Smooth muscle cell (in vitro differentiated cells): ENCODE measurements at regions not wholly inside any gene's neighbourhood (a gene's known extent, or its start where the extent isn't known, plus 50 kb on each side); places are given as distances from the start of the nearest gene placed in this dataset.
"Not testable (repeated sequence)": the region's sequence is repeated elsewhere in the genome, so short reads cannot be mapped to it uniquely, and the experiment has no call there.

ENCODE experiments used
- DNase-seq: peaks from one replicate; lab custom pipeline; 2025; ENCODE audit not compliant: unreplicated experiment; lab: John Stamatoyannopoulos, UW
- H2AFZ ChIP-seq: fragments of 200-600 bp; sonication (generic); 2 replicates; pipeline ENCODE4 v1.6.0; 2016; ENCODE audit warnings: antibody characterized with exemption, low read depth, mild to moderate bottlenecking
- H3F3A ChIP-seq: fragments of 200-600 bp; sonication (generic); 2 replicates; pipeline ENCODE4 v1.6.0; 2017; ENCODE audit warnings: antibody characterized with exemption, low read depth
- H3K27ac ChIP-seq: fragments of 200-600 bp; sonication (generic); 2 replicates; pipeline ENCODE4 v1.5.1; 2016; ENCODE audit warnings: low read depth, mild to moderate bottlenecking
- H3K27me3 ChIP-seq: fragments of 200-600 bp; sonication (generic); 2 replicates; pipeline ENCODE4 v1.6.1; 2016; ENCODE audit warnings: low read depth, mild to moderate bottlenecking
- H3K36me3 ChIP-seq: fragments of 200-600 bp; sonication (generic); 2 replicates; pipeline ENCODE4 v1.5.1; 2016; ENCODE audit warnings: low read depth
- H3K4me1 ChIP-seq: fragments of 200-600 bp; sonication (generic); 2 replicates; pipeline ENCODE4 v1.5.1; 2016; ENCODE audit warnings: low read depth
- H3K4me2 ChIP-seq: fragments of 200-600 bp; sonication (generic); 2 replicates; pipeline ENCODE4 v1.6.0; 2016; ENCODE audit warnings: mild to moderate bottlenecking
- H3K4me3 ChIP-seq: fragments of 200-600 bp; sonication (generic); 2 replicates; pipeline ENCODE4 v1.5.1; 2016; ENCODE audit warnings: mild to moderate bottlenecking
- H3K79me2 ChIP-seq: fragments of 200-600 bp; sonication (generic); 2 replicates; pipeline ENCODE4 v1.6.0; 2016; ENCODE audit warnings: low read depth, mild to moderate bottlenecking
- H3K9ac ChIP-seq: fragments of 200-600 bp; sonication (generic); 2 replicates; pipeline ENCODE4 v1.6.0; 2016; ENCODE audit warnings: low read depth
- H3K9me3 ChIP-seq: fragments of 200-600 bp; sonication (generic); replicated peaks from 2 replicates; pipeline ENCODE4 v1.5.1; 2016; ENCODE audit warnings: low read depth
- H4K20me1 ChIP-seq: fragments of 200-600 bp; sonication (generic); 2 replicates; pipeline ENCODE4 v1.6.0; 2016; ENCODE audit warnings: low read depth
- CTCF ChIP-seq: fragments of 200-600 bp; sonication (generic); IDR thresholded peaks from 2 replicates; pipeline ENCODE4 v1.5.1; 2017; ENCODE audit warnings: borderline replicate concordance, mild to moderate bottlenecking, antibody characterized with exemption; ENCODE audit not compliant: insufficient read depth, poor library complexity, severe bottlenecking
- WGBS: methylation state at CpG from one replicate; pipeline ENCODE4 v1.1.7; 2016; ENCODE audit warnings: low lambda C conversion rate; 5-methylcytosine and 5-hydroxymethylcytosine counted together

- Histone ChIP-seq H3F3A (no peaks in the 10 kb centered on the region), H3K4me3 (no peak overlapping the region), H3K27ac (no peak overlapping the region), H3K9ac (no peak overlapping the region), H3K4me2 (no peak overlapping the region), H2AFZ (no peak overlapping the region), H3K27me3 (no peaks in the 10 kb centered on the region), H3K36me3 (no peaks in the 10 kb centered on the region), H3K79me2 (no peaks in the 10 kb centered on the region), H3K4me1 (no peaks in the 10 kb centered on the region), H3K9me3 (no peaks in the 10 kb centered on the region), H4K20me1 (no peaks in the 10 kb centered on the region)
- 76% methylated on average over 8 of the region's 8 CpGs for WGBS
- DNase-seq, result no peak
- TF ChIP-seq CTCF, result no peak
Observed at GRCh38 chr4:29734343-29735213, 985.6 kb upstream of the PCDH7 start.

- H2AFZ ChIP-seq, result no peak overlapping the region
- H3K4me1 ChIP-seq, result no peaks in the 10 kb centered on the region
- 70% methylated on average over 3 of the region's 3 CpGs for WGBS
- H3K4me3 ChIP-seq, result no peak overlapping the region
- H3K4me2 ChIP-seq, result no peak overlapping the region
- H3K36me3 ChIP-seq, result no peaks in the 10 kb centered on the region
- no peak overlapping the region for H3K9ac ChIP-seq
- no peaks in the 10 kb centered on the region for H3K27me3 ChIP-seq
- no peaks in the 10 kb centered on the region for H3F3A ChIP-seq
- no peaks in the 10 kb centered on the region for H3K9me3 ChIP-seq
- no peak overlapping the region for H3K27ac ChIP-seq
- H3K79me2 ChIP-seq, result no peaks in the 10 kb centered on the region
- no peak for TF ChIP-seq CTCF
- no peaks in the 10 kb centered on the region for H4K20me1 ChIP-seq
- no peak for DNase-seq
Observed at GRCh38 chr4:29756966-29757365, 963.2 kb upstream of the PCDH7 start.

GRCh38 chr4:29762151-29762550 is 958.0 kb upstream of the PCDH7 start:
- no peaks in the 10 kb centered on the region for H3K4me1 ChIP-seq
- no peak for TF ChIP-seq CTCF

GRCh38 chr4:29770627-29771026 is 949.5 kb upstream of the PCDH7 start:
- peak overlapping the region; percentile 44 for H3K4me2 ChIP-seq
- H3F3A ChIP-seq, result no peaks in the 10 kb centered on the region
- H3K27me3 ChIP-seq, result no peaks in the 10 kb centered on the region
- H4K20me1 ChIP-seq, result no peaks in the 10 kb centered on the region
- H3K36me3 ChIP-seq, result no peaks in the 10 kb centered on the region
- TF ChIP-seq CTCF, result no peak
- no peaks in the 10 kb centered on the region for H3K4me1 ChIP-seq
- H3K4me3 ChIP-seq, result no peak overlapping the region
- H3K27ac ChIP-seq, result no peak overlapping the region
- no peaks in the 10 kb centered on the region for H3K9me3 ChIP-seq
- no peak for DNase-seq
- no peak overlapping the region for H3K9ac ChIP-seq
- H2AFZ ChIP-seq, result no peak overlapping the region
- WGBS, result 52% methylated on average over 2 of the region's 2 CpGs
- no peaks in the 10 kb centered on the region for H3K79me2 ChIP-seq

More at GRCh38 chr4:29762151-29762550, 958.0 kb upstream of the PCDH7 start:
- 87% methylated on average over 2 of the region's 2 CpGs for WGBS
- H3K9ac ChIP-seq, result no peak overlapping the region
- H3K27ac ChIP-seq, result no peak overlapping the region
- H4K20me1 ChIP-seq, result no peaks in the 10 kb centered on the region
- no peaks in the 10 kb centered on the region for H3K9me3 ChIP-seq
- no peaks in the 10 kb centered on the region for H3K27me3 ChIP-seq
- H3F3A ChIP-seq, result no peaks in the 10 kb centered on the region
- no peak overlapping the region for H2AFZ ChIP-seq
- H3K79me2 ChIP-seq, result no peaks in the 10 kb centered on the region
- H3K4me3 ChIP-seq, result no peak overlapping the region
- H3K36me3 ChIP-seq, result no peaks in the 10 kb centered on the region
- no peak overlapping the region for H3K4me2 ChIP-seq
- no peak for DNase-seq

- WGBS, result 79% methylated on average over 2 of the region's 2 CpGs
Observed at GRCh38 chr4:29788123-29788522, 932.0 kb upstream of the PCDH7 start.

More at GRCh38 chr4:29788123-29788522, 932.0 kb upstream of the PCDH7 start:
- not testable (repeated sequence) for H3K36me3 ChIP-seq, DNase-seq, H3K27ac ChIP-seq, H3F3A ChIP-seq, H3K4me2 ChIP-seq, H2AFZ ChIP-seq, H3K4me3 ChIP-seq, H3K79me2 ChIP-seq, H3K9ac ChIP-seq, H3K9me3 ChIP-seq, H3K4me1 ChIP-seq, H4K20me1 ChIP-seq, H3K27me3 ChIP-seq
